HG03575 (cell line): ENCODE measurements at regions not wholly inside any gene's neighbourhood (a gene's known extent, or its start where the extent isn't known, plus 50 kb on each side); places are given as distances from the start of the nearest gene placed in this dataset.

Source experiments
- ATAC-seq: cut with Tn5 transposase; IDR thresholded peaks from one replicate; pipeline ENCODE4 v1.9.1; 2021; ENCODE audit not compliant: unreplicated experiment, insufficient number of reproducible peaks, low FRiP score; ENCODE audit errors: extremely low read depth

GRCh38 chr6:9540126-9540525, 874.7 kb downstream of the TFAP2A start:
- no peak for ATAC-seq

- no peak for ATAC-seq
Measured at GRCh38 chr6:9539231-9539755, 875.6 kb downstream of the TFAP2A start.

GRCh38 chr6:9537381-9537780, 877.5 kb downstream of the TFAP2A start:
- ATAC-seq: no peak

- ATAC-seq: no peak
Measured at GRCh38 chr6:9535106-9535505, 879.8 kb downstream of the TFAP2A start.

- ATAC-seq: no peak
Measured at GRCh38 chr6:9532621-9533557, 882.0 kb downstream of the TFAP2A start.

GRCh38 chr6:9527679-9528286, 887.1 kb downstream of the TFAP2A start:
- ATAC-seq: no peak

GRCh38 chr6:9523462-9523861, 891.4 kb downstream of the TFAP2A start:
- no peak for ATAC-seq

GRCh38 chr6:9522101-9522500, 892.8 kb downstream of the TFAP2A start:
- no peak for ATAC-seq

GRCh38 chr6:9521152-9521530, 893.7 kb downstream of the TFAP2A start:
- ATAC-seq: peak; percentile 53

- ATAC-seq: peak; percentile 32
Measured at GRCh38 chr6:9520417-9521151, 894.3 kb downstream of the TFAP2A start.

- ATAC-seq: no peak
Measured at GRCh38 chr6:9518431-9518830, 896.4 kb downstream of the TFAP2A start.

GRCh38 chr6:9517806-9518205, 897.1 kb downstream of the TFAP2A start:
- ATAC-seq: no peak

GRCh38 chr6:9515633-9516606, 899.0 kb downstream of the TFAP2A start:
- no peak for ATAC-seq

- no peak for ATAC-seq
Measured at GRCh38 chr6:9514146-9514545, 900.7 kb downstream of the TFAP2A start.

- no peak for ATAC-seq
Measured at GRCh38 chr6:9511157-9511556, 903.7 kb downstream of the TFAP2A start.

- no peak for ATAC-seq
Measured at GRCh38 chr6:9507136-9507895, 907.6 kb downstream of the TFAP2A start.

- no peak for ATAC-seq
Measured at GRCh38 chr6:9504191-9504590, 910.7 kb downstream of the TFAP2A start.
